NOMO-1 treated with DMSO at 0.1 percent for 48 hours (cell line): ENCODE measurements at regions not wholly inside any gene's neighbourhood (a gene's known extent, or its start where the extent isn't known, plus 50 kb on each side); places are given as distances from the start of the nearest gene placed in this dataset.
"Not testable (repeated sequence)": the region's sequence is repeated elsewhere in the genome, so short reads cannot be mapped to it uniquely, and the experiment has no call there.

Source experiments
- DNase-seq: peaks from one replicate; lab custom pipeline; 2025; ENCODE audit not compliant: unreplicated experiment; lab: John Stamatoyannopoulos, UW

DNA sequence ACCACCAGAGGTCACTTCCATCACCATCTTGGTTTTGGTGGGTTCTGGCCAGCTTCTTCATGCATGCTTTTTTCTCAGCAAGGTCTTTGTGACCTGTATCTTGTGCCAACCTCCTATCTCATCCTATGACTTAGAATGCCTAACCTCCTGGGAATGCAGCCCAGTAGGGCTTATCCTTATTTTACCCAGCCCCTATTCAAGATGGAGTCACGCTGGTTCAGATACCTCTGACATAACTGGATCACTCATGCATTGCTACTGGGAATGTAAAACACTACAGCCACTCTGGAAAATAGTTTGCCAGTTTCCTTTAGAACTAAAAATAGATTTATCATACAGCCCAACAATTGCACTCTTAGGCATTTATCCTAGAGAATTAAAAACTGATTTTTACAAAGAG lies 219.2 kb downstream of the IRS1 start:
- no peak for DNase-seq

DNA sequence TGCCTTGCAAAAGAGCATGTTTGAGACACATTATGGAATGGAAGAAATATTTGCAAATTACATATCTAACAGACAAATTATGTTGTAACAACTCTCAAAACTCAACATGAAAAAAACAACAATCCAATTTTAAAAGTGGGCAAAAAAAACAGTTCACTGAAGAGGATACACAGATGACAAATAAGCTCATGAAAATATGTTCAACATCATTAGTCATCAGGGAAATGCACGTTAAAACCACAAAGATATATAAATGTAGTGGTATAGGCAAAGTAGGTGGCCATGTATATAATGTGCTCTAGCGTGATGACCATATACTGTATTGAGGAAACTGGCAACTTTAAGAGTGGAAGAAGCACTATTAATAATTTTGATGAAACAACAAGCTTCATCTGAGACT lies 220.1 kb downstream of the IRS1 start:
- DNase-seq, result no peak

DNA sequence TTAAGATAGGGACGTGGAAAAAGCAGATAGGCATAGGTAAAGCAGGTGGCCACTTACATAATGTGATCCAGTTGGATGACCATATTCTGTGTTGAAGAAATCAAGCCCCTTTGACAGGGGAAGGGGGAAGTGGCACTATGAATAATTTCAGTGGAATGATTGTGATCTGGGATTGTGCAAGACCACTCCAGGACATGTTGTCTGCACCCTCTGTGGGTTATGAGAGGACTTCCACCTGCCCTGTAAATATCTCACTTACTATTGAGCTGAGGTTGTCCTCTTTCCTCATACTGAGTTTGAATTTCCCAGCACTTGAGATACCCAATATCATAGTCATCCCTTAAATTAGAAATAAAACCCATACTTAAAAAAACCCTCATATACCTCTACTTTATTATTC lies 220.7 kb downstream of the IRS1 start:
- DNase-seq, result no peak

DNA sequence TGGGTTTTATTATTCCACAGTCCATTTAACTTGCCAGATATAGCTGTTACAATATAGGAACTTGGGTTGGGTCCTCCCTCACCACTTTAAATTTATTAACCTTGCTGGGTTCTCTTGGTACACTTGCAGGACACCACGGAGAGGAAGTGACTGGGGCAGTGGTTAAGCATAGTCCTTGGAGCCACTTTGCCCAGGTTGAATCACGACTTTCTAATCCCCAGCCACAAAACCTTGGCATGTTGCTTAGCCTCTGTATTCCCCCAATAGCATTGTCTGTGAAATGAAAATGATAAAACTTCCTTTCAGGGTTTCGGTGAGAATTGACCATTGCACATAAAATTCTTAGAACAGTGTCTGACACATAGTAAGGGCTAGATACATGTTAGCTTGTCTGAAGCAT lies 221.2 kb downstream of the IRS1 start:
- DNase-seq, result no peak

DNA sequence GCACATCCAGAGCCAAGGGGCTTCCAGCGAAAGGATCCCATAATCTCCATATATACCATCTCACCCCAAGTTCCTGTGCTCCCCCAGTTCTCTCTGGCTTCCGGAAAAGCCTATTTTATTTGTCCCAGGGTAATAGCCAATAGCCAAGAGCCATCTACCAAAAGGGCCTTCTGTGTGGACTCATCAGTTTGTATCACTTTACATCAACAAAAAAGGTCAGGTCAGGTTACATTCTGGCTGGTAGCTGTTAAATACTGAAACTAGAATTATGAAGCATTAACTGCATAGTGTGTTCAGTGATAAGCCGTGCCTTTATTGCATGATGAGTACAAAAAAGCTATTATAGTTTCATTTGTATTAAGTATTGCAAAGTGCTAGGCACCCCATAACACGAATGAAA lies 223.7 kb downstream of the IRS1 start:
- DNase-seq, result no peak

DNA sequence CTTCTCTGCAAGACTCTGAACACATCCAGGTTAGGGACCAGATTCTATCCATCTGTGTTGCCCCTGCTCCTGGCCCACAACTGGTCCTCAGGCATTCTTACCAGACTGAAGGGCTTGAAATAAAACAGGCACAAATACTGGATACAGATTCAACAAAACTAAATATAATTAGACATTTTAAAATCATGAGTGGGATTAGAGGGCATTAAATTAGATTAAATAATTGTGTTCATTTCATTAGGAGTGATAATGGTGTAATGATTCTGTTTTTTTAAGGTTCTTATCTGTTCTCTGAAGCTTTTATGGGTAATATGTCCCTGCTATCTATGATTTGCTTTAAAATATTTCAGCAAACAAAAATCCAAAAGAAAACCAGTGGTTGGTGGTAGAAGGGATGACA lies 226.5 kb downstream of the IRS1 start:
- no peak for DNase-seq

DNA sequence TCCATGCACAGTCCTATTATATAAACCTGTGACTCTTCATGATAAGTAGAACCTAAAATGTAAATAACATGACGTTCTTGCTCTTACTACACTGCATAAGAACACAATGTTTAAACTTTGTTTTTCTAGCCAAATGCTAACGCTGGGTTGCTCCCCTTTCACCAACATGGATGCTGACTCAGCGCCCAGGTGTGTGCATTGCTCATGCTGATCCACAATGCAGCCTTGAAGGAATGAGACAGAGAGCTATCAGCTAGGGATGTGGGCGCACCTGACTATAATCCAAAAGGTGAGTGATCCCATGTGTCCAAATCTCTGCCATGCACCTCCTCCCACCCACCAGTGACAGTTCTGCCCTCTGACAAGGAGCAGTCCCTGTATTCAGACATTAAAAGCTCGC lies 235.0 kb downstream of the IRS1 start:
- no peak for DNase-seq

DNA sequence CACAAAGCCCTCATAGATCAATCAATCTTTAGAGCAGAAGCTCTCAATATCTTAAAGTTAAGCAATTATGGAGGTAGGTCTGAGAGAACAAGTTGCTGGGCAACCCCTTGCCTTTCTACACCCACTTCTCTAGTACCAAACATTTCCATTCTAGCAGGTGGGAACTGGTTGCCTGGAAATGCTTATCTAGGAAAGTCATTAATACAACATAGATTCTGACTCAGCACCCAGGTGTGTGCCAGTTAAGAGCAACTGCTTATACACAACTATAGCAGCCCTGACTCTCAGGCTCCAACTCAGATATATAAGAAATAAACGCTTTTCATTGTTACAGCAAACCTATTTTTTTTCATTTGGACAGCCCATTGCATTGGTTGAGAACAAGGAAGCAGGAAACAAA lies 237.7 kb downstream of the IRS1 start:
- no peak for DNase-seq

DNA sequence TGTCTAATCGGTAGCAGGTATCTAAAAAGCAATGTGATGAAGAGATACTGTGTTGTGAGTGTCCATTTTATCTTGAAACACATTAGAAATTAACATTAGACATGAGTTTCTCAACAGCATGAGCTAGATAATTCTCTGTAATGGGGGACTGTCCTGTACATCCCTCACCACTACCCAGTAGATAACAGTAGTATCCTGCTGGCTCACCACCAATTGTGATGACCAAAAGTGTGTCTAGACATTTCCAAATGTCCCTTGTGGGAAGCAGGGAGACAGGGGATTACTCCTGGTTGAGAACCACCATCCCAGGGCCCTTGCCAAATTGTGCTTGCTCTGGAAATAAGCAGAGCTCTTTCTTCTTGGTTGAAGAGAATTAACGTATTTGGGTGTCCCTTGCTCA lies 239.3 kb downstream of the IRS1 start:
- no peak for DNase-seq

DNA sequence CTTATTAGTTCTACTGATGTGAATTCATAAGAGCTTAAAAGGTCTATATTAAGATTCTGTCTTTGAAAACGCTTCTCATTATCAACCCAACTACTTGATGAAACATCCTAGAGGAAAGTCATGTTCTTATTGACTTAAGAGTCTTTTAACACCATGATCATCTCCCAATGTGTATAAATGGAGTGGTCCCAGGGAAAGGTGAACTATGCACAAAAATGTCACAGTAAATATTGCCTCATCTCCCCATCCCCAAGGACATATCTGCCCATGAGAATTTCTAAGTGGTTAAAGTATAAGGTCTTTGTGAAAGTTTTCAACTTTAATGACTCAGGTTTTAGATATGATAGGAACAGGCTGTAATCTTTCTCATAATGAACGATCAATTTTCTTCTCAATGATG lies 240.1 kb downstream of the IRS1 start:
- DNase-seq, result no peak

DNA sequence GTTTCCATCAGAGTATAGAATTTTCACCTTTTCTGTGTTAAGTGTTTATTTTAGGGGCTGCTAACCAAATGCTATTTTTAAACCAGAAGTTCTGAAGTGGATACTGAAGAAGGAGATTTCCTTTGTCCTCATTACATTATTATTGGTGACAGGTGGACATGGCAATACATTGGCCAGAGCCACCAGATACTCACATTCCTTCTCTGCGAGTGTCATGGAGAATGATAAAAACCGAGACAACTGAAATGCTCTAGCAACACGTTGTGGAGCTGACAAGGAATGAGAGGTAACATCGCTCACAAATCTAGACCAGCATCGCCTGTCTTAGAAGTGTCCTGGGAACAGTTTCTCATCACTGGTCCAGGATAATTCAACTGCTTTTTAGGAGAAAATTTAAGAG lies 241.2 kb downstream of the IRS1 start:
- DNase-seq, result no peak

DNA sequence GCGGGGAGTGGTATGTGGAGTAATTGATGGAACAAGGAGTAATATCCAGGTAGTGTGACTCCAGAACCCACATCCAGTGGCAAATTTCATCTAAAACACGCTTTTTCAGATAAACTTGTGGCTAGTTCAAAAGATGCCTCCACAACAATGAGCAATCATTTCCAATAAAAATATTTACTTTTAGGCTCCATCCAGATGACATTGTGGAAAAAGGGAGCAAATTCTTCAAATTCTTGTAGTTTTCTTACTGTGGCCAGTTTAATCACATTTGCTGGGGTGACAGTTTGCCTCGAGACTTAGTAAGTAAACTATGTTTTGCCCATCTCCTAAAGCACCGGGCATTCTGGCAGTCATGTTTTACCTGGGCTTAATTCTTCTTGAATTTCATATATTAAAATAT lies 243.6 kb downstream of the IRS1 start:
- DNase-seq, result no peak

DNA sequence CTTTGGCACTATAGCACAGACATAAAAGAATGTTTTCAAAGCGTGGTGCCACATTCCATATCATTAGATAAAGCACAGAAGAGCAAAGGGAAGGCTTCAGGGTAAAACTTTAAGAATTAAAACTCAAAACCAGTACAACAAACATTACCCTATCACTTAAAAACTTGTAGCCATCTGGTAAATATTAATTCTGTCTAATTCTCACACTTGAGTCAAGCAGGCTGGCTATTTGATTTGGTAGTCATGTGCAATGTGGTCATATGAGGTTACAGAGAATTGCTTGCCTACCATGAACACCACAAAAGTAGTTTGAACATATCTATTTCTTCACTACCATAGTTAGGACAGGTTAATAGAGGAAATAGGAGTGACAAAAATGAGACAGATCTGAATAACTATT lies 244.9 kb downstream of the IRS1 start:
- DNase-seq, result no peak

DNA sequence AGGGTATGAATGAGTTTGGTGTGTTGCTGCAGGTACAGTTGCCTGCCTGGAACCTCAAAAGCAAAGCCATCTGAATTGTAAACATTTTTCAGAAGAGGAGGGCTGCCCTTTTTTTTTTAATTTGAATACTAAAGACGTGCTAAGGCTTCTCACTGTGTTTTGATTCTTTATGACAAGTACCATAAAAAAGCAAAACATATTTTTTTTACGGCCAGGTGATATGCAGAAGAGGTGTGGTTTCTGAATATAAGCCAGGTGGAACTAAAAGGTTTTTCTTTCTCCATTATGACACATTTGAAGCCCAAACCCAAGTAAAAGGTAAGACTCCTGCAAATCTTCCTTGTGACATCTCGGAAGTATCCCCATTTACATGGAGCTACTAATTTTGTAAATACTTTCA lies 246.3 kb downstream of the IRS1 start:
- no peak for DNase-seq

DNA sequence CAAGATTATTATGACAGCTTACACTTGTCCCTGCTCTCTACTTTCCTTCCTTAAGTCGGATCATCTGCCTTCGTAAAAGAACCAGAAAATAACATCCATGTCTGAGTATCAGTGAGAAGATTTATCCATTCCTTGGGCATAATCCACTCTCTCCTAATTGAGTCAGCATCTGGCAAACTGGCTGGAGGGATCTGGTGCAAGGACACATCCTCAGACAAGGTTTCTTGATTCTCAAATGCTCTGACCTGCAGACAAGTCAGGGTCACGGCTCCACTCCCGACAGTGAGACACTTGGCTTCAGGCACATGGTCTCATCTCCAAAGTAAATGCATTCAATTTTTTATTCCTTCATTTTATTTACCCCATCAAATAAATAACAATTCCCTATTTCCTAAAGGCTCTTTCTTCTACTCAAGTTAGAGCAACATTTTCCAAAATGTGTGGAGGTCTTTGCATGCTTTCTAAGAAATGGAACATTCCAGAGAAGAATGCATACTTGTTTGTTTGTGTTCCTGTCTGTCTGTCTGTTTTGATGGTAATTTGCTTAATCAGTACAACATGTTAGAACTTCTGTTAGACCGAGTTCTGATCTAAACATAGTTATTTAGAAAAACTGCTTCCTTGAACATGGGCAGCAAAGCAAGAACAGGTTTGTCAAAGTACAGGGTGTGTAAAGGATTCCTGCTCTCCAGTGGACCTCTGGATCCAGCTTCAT lies 246.9 kb downstream of the IRS1 start:
- no peak for DNase-seq

DNA sequence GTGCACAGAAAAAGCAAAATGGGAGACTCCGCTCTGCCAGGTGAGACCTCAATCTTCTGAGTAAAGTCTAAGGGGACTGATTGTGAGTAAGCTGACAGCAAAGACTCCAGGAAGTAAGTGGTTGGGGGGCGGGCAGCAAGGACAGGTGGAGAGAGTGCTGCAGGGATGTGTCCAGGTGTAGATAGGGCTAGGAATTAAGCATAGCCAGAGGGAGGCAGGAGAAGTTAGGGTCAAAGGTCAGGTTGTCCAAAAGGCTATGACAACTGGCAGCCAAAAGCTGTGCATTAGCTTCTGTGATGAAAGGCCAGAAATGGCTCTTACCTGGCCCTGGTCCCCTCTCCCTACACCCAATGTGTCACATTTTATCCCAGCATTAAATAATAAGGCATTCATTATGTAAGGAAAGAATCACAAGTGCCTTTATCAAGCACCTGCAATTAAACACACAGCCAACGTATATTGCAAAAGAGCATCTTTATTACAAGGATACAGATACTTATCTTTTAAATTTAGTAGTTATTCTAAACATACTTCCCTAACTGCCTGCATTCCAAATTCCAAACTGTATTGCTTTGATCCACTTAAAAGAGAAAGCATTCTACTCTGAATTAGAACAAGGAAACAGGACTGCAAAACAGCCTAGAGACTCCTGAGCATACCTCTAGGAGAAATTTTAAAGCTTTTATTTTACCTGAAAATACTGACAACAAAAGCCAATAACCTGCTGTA lies 247.9 kb downstream of the IRS1 start:
- no peak for DNase-seq

DNA sequence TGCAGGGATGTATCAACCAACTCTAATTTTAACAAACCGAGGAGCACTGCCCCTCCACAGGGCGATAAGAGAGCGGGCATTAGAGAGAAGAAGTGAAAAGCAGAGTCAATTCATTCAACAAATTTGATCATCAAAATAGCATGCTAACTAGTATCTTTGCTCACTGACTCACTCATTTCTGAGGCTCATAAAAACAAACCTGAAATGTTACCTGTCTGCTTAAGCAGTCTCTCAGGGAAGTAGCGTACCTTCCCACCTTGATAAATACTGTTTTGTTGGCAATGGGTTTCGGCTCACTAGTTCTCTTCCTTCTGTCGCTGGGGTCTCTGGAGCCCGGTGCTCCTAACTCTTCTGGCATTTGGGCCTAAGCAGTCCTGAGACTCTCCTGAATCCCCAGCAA lies 248.8 kb downstream of the IRS1 start:
- DNase-seq, result no peak

DNA sequence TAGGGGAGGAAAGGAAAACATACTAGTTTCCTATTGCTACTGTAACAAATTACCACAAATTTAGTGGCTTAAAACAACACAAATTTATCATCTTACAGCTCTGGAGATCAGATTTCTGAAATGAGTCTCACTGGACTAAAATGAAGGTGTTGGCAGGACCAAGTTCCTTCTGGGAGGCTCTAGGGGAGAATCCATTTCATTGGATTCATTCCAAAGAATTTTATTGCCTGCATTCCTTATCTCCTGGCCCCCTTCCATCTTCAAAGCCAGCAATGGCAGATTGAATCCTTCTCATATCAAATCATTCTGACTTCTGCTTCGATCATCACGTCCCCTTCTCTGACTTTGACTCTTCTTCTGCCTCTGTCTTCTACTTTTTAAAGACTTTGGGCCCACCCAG lies 250.9 kb downstream of the IRS1 start:
- no peak for DNase-seq

DNA sequence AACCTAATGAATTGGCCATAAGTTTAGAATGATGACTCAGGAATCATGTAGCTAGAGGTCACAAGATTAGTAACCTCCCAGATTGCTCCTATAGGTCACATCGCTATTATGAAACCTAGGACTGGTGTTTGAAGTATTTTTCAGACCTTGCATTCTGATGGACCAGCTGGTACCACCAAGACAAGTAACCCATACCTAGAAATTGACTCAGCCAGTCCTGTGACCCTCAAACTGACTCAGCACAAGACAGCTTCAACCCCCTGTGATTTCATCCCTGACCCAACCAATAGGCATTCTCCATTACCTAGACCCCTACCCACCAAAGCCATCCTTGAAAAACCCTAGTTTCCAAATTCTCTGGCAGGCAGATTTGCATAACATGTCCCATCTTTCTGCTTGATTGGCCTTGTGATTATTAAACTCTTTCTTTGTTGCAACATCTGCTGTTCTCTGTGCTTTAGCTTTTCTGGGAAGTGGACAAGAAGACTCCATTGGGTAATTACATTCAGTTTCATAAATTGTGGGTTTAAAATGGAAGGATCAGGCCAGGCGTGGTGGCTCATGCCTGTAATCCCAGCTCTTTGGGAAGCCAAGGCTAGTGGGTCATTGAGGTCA lies 254.9 kb downstream of the IRS1 start:
- no peak for DNase-seq

DNA sequence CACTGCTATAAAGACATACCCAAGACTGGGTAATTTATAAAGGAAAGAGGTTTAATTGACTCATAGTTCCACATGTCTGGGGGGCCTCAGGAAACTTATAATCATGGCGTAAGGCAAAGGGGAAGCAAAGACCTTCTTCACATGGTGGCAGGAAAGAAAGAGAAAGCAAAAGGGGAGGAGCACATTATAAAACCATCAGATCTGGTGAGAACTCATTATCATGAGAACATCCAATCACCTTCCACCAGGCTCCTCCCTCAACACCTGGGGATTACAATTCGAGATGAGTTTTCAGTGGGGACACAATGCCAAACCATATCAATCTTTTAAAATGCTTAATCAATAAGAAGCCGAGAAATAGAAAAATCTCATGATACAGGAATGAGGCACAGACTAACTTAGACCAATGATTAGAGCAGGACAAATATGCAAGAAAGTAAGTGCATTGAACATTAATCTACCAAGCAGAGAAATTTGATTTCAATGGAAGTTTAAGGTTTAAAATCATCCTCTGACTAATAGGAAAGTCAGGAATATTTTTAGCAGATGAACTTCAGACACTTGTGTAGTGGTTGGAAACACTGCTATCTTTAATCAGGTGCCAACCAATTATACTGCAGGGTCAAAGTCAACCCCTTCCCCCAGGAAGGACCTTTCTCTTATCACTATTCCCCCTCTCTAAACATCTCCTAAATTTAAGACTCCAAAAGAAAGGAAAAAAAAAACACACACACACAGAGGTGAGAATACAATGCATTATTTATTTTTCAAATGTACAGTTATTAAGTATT lies 259.2 kb downstream of the IRS1 start:
- no peak for DNase-seq

DNA sequence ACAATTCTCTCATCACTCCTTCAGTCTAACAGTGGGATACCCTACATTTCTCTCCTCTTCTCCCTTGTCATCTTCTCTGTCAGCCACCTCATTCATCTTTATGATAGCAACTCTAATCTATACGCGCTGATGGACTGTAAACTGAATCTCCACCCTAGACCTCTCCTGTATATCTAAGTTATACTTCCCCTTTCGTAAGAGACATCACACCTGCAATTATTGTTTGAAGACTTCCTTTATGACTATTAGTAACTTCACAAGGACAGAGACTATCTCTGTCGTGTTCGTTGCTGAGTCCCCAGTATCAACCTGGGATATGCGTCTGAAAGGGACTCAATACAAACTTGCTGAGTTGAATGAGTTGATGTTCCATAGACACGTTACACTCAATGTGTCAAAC lies 263.2 kb downstream of the IRS1 start:
- no peak for DNase-seq

DNA sequence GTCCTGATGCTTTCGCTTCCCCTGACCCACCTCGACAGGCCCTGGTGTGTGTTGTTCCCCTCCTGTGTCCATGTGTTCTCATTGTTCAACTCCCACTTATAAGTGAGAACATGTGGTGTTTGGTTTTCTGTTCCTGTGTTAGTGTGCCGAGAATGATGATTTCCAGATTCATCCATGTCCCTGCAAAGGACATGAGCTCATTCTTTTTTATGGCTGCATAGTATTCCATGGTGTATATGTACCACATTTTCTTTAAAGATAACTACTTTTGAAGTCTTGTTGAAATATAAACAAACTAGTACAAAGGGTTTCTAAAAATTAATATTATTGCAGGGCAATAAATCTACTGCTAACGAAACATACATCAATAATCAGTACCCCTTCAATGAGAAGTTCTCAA lies 266.6 kb downstream of the IRS1 start:
- DNase-seq, result not testable (repeated sequence)
